ENCODE measurements at regions not wholly inside any gene's neighbourhood (a gene's known extent, or its start where the extent isn't known, plus 50 kb on each side); places are given as distances from the start of the nearest gene placed in this dataset.

DNA sequence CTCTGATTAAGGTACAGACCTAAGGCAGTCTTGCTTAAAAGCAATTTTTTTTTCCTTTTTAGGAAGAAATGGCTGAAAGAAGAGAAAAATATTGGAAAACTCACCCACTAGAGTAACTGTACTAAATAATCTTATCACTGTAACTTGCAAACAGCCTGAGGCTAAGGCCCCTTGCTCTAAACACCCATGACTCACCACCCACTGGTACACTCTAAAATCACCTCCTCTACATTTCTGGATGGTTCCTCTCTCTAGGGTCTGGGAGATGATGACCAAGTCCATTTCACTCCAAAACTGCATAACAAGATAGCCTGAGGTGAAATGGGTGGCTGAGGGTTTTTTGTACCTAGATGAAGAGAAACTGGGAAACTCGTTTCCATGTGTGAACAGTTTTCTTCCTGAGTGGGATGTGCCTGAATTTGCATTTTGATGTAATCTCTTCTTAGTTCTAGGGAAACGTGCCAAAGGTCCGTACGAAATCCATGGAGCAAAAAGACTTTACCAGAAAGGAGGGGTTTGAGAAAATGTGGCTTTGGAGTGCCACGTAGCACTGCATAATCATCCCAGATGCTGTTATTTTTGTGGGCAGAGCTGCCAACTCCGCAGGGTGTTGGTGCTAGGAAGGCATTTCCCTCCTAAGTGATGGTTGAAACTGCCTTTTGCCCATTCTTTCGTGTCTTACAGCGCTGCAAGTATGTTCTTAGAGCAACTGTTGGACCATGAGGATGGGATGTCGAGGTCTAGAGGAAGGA is 113.5 kb upstream of the C10orf90 start:
- no peak for DNase-seq (ENCODE audit: extremely low read depth in 1 of 2, low read depth in 1 of 2)

DNA sequence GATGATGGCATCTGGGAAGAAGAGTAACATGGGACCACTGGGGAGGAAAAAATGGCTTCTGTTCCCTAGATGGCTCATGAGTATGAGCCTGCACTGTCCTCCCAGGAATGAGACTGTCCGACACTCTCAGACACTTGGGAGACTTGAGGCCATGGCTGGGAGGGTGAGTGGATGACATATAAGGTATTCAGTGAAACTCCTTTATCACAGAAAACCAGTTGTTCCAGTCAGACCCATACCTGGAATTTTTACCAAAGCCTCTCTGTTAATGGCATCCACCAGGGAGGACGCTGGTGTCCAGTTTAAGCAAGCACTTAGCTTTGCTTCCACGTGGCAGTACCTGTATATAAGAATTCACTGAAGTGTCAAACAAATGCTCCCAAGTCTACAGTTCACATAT is 116.7 kb upstream of the C10orf90 start:
- no peak for DNase-seq (ENCODE audit: extremely low read depth in 1 of 2, low read depth in 1 of 2)

DNA sequence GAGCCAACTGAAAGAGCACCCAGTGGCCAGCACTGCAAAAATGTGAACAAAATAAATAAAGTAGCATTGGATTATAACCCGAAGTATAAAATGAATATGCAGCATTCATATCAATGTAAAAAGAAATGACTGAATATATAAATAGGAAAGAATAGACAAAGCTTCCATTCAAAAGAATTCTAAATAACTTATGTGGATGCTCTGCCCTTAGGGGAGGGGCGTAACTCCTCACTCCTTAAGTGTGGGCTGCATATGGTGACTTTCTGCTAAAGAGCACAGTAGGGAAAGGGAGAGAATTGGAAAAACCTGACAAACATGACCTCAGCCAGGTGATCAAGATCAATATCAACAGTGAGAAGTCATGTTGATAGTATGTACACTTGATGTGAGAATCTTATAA is 109.9 kb upstream of the DOCK1 start:
- DNase-seq (ENCODE audit: extremely low read depth in 1 of 2, low read depth in 1 of 2): no peak

DNA sequence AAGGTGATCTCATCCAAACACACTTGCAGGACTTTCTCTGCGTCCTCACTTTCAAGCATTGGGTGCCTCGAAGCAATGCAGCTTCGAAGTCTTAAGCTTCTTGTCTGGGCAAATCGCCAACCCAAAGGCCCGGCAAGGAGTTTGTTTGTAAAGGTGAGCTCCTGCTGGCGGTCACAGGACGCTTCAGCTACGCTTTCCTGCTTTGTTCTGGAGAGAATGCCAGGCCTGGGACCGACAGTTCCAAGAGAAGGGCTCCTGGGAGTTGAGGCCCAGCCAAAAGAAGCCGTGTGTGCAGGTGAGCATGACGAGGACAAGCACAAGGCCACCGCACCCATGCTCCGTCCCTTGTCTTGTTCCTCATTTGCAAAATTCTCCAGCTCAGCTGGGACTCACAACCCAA is 106.6 kb upstream of the DOCK1 start:
- DNase-seq (ENCODE audit: extremely low read depth in 1 of 2, low read depth in 1 of 2): no peak

DNA sequence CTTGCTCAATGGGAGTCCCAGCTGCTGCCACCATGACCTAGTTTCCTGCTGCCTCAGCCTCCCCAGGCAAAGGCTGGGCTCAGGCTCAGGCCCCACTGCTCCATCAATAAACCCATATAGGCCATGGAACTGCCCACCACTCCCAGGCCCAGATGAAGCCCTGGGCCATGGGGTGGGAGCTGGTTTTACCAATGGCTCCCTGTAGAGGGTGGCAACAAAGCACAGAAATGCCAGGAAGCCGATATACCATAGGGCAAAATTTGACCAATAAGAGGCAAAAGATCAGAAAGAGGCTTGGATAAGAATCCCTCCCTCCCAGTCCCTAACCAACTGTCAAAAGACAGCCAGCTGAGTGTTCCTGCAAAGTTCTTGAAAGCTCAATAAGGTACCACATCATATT is 101.8 kb upstream of the DOCK1 start:
- no peak for DNase-seq (ENCODE audit: extremely low read depth in 1 of 2, low read depth in 1 of 2)

DNA sequence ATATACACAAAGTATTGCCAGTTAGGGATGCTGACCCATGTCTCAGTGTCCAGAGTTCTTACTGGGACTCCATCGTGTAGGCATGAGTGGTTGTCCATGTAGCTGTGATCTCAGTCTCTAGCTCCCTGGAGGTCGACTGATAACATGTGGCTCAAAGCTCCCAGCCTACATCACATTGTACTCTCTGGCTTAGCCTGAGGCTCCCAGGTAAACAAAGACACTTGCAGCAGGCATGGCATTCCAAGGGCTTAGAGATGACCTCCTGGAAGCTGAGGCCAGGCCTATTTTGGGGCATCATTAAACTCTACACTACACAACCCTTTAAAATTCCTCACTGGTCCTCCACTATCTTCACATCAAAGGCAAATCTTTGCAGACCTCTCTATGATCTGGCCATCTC is 100.8 kb upstream of the DOCK1 start:
- no peak for DNase-seq (ENCODE audit: extremely low read depth in 1 of 2, low read depth in 1 of 2)

DNA sequence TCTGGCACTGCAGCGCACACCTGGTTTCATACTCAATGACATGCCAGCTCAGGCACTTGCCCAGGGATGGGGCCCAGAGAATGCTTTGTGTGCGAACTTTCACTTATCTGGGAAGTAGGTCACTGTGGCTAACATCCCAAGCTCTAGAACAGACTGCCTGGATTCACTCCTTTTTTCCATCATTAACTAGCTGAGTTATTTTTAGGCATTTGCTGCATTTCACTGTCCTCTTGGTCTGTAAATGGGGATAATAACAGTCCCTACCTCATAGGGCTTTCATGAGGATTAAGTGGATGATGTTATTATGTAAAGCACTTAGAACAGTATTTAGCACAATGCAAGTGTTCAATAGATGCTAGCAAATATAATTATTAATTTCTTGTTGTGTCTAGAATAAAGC is 98.7 kb upstream of the DOCK1 start:
- DNase-seq (ENCODE audit: extremely low read depth in 1 of 2, low read depth in 1 of 2): no peak

DNA sequence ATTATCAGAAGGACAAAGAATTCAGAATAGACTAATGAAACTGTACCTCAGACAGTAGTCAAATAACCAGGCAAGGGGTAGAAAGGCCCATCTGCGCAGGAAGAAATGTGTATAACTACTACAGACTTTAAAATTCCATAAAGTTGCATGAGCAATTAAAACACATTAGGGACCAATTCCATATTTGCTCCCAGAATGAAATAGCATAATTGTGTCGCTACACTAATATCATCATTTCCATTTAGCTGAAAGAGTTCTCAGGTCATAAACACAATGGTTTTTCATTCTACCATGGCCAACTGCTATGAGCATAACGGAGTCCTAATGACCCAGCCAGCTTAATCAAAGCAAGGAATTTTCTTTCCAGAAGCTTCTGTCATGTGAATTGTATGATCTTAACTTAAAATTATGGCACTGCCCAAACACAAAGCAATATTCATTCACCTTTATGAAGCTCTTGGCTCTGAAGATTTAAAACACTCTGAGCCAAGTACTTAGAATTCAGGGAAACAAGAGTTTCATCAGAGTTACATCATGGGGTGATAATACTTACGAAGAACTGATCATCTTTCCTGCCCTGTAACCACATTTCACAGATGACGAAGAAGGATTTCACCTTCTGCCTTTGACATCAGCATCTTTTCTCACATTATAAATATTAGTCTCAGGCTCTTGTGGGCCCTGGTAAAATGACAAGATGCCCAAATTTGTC is 98.1 kb upstream of the DOCK1 start:
- no peak for DNase-seq (ENCODE audit: extremely low read depth in 1 of 2, low read depth in 1 of 2)

DNA sequence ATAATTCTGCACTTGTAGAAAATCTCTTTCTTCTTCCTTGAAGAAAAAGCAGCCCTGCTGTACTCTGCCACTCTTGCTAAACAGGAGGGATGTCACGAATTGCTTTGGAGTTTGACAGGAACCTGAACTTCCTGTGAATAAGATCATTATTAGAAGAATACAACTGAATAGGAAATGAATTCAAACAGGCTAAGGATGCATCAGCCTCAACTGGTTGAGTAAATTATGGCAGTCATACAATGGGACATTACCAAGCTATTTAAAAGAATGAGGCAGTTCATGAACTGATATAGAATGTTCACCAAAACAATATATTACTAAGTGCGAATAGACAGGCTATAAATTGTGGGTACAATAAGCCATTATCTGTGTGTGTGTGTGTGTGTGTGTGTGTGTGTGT is 97.1 kb upstream of the DOCK1 start:
- no peak for DNase-seq (ENCODE audit: extremely low read depth in 1 of 2, low read depth in 1 of 2)

DNA sequence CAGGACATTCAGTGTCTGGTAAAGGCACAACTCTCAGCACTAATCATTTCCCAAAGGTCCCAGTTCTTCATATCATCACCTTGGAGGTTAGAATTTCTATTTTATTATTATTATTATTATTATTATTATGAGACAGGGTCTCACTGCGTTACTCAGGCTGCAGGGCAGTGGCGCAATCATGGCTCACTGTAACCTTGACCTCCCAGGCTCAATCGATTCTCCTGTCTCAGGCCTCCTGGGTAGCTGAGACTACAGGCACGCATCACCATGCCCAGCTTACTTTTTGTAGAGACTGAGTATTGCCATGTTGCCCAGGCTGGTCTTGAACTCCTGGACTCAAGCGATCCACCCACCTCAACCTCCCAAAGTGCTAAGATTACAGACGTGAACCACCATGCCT is 91.8 kb upstream of the DOCK1 start:
- no peak for DNase-seq (ENCODE audit: extremely low read depth in 1 of 2, low read depth in 1 of 2)

DNA sequence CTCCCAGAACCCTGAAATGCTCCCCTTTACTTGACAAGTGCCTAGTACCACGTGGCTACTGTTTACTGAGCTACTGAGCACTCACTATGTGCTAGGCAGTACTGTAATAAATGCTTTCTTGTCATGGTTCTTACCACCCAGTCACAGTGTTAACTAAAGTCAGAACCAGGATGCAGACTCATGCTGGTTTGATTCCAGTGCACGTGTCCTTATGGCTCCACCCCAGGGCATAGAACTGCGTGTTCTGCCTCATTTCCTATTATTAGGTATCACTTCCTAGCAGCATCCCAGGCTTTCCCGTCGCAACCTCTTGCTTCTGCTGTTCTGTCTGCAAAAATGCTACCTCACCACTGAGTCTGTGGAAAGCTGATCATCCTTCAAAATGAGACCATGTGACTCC is 71.7 kb upstream of the DOCK1 start:
- no peak for DNase-seq (ENCODE audit: extremely low read depth in 1 of 2, low read depth in 1 of 2)

DNA sequence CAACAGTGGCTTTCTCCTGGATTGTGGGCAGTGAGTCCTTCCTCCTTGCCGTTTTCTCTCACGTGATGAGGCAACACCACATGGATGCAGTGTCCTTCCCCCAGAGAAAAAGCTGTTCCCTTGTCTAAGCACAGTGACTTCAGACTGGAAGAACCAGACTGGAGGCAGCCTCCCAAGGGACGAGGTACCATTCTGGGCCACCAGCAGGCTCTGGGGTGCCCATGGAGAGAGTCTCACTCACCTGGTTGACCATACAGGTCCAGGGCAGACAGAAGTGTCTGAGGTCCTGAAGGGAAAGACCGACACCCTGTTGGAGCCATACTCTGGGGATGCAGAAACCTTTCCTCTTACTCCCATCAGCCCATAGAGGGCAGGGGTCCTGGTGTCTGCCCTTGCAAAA is 69.2 kb upstream of the DOCK1 start:
- no peak for DNase-seq (ENCODE audit: extremely low read depth in 1 of 2, low read depth in 1 of 2)

DNA sequence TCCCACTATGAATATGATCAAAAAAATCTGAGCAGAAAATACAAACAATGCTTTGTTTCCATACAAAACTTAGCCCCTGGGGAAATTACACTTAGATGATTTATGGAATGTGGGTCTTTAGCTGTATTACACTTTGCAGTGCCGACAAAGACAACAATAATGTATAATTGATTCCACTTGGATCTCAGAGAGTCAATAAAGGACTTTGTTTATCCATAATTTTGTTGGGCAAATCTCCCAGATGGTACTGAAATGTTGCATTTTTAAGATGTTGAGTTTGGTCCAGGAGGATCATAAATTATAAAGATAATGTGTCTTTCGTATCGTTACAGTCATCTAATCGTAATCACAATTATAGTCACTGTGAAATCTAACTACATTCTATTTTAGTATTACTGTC is 66.9 kb upstream of the DOCK1 start:
- DNase-seq (ENCODE audit: extremely low read depth in 1 of 2, low read depth in 1 of 2): no peak

DNA sequence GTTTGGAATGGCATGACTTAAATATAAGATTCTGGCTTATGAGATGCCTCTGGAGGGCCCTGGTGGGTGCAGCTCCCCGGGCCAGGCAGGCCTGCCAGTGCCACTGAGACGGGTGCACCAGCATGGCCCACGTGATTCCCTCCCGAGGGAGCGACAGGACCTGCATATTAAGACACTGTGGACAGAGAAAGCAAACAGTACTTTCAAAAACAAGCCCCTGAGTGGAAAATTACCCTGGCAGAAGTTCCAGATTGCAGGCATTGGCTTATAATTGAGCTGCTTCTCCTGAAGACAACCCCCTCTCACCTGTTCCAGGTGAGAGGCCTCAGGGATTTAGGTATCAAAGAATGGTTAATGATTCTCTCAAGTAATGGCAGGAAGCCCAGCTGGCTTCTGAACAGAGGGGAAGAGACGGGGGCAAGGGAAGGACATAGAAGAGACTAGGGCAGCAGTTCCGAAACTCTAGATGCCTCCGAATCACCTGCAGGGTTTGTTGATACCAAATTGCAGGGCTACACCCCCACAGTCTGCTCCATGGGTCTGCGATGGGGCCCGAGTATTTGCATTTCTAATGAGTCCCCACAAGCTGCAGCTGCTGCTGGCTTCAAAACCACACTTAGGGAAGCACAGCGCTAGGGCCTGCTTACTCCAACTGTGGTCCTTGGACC is 66.0 kb upstream of the DOCK1 start:
- no peak for DNase-seq (ENCODE audit: extremely low read depth in 1 of 2, low read depth in 1 of 2)

DNA sequence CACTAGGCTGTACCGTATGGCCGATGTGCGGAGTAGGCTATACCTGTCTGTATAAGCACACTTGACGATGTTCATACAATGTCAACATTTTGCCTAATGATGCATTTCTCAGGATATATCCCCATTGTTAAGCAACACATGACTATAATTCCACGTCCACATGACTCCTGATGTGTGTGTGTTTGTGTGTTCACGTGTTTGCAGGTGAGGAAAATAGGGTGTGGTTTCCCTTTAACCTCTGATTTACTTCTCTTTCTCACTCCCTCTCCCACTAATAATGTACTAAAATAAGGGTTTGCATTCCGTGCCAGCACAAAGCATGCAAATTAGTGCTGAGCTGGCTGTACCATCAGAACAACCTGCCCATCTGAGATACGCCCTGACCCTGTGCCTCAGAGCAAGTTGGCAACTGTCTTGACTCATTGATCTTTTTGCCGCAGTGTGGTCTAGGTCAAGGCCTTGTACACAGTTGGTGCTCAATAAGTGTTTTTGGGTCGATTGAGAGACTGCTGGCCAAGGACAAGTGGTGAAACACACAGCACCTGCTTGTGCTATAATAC is 64.6 kb upstream of the DOCK1 start:
- DNase-seq (ENCODE audit: extremely low read depth in 1 of 2, low read depth in 1 of 2): no peak

DNA sequence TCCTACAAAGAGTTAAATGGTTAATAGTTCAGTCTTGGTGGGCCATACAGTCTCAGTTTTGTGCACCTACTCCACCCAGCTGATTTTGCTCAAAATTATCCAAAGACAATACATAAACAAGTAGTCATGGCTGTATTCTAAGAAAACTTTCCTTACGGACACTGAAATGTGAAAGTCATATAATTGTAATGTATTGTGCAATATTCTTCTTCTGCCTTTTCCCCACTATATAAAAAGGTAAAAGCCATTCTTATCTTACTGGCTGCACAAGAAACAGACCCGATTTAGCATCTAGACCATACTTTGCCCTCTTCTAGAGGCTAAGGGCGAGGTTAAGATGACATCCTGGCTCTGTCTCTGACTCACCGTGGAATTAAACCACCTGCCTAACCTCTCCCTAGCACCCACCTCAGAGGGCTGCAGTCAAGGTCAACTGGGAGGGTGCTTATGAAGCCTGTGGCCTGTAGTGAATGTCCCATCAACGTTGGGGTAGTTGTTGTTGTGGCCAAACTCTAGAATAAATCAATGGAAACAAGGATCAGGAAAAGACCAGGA is 63.8 kb upstream of the DOCK1 start:
- DNase-seq (ENCODE audit: extremely low read depth in 1 of 2, low read depth in 1 of 2): no peak

DNA sequence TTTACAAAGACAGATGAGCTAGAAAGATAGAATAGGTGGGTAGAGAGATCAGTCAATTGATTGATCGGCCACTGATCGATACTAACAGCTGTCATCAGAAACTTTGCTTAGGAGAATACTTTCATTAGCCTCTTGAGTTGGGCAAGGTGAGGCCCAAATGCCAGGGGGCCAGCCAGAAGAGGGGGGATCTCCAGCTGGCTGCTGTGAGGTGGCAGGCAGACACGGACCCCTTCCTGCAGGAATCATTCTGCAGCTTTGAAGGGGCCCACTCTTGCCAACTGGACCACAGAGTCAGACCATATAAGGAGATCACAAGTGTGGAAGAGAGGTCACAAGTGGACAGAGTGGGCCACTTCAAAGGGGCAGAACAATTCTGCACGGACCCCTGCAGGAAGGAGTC is 62.9 kb upstream of the DOCK1 start:
- no peak for DNase-seq (ENCODE audit: extremely low read depth in 1 of 2, low read depth in 1 of 2)

DNA sequence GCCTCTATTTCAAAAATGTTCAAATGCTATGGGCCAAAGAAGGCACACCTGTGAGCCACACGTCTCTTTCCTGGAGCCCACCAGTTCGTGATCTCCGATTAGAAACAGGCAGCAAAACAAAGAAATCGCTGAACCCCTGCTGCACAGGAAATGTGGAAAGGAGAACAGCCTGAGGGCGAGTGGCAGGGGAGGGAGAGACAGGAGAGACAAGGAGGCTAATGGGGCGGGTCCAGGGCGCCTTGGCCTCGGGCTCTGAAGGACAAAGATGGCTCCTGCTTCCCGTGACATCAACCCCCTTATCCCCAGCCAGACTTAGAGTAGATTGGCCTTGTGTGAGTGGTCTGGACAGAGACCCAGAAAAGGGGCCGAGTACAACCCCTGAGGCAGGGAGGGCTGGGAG is 62.4 kb upstream of the DOCK1 start:
- no peak for DNase-seq (ENCODE audit: extremely low read depth in 1 of 2, low read depth in 1 of 2)

DNA sequence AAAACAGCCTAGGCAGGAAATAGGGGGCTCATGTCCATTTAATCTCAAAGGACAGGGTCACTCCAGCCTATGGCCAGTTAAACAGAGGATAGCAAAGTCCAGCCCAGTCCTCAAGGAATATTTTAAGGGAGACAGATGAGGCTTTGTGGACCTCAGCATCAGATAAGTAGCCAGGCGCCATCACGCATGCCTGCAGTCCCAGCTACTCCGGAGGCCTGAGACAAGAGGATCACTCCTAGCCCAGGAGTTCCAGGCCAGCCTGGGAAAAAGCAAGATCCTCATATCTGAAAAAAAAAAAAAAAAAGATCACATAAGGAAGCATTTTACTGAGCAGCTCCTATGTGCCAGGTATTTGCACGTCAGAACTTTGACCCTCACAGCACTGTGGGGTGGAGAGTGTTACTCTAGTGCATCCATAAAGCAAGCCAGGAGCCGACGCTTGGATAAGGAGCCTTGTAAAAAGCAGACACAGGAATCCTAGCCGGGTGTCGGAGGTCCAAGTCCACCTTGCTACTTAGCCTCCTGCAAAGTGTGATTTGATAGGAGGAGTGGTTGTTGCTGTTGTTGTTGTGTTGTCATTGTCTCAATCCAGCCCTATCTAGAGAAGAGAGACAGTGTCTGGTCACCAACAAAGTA is 61.8 kb upstream of the DOCK1 start:
- DNase-seq (ENCODE audit: extremely low read depth in 1 of 2, low read depth in 1 of 2): no peak

DNA sequence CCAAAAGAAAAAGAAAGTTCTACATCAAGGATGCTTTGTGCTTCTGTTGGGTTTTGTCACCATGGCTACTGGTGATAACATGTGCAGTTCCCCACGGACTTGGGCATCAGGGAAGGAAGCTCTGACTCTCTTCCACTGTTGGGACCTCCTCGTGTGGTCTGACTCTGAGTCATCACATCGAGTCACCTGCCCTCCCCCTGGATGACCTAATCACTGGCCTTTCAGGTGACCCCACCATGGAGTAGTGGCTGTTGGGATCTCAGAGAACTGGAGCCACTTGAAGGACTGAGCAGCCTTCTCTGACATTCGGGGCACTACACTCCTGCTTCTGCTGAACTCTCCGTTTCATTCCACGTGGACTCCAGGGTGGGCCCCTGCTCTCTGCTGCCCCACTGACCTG is 60.8 kb upstream of the DOCK1 start:
- DNase-seq (ENCODE audit: extremely low read depth in 1 of 2, low read depth in 1 of 2): no peak

DNA sequence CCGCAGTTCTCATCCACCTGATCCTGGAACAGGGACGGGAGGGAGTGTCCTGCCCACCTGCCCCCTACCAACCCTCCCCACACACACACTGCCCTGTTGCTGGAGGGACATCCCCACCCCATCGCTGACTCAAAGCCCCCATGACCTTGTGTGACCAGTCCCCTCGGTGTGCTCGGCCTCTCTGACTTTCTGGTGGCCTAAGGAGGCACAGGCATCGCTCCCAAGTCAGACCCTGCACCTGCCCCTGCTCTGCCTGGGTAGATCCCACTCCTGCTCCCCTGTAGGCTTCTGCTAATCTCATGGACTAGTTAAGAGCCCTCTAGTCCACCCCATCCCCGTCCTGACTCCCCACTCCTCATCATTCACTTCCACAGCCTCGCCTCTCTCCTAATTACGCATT is 58.8 kb upstream of the DOCK1 start:
- DNase-seq (ENCODE audit: extremely low read depth in 1 of 2, low read depth in 1 of 2): no peak
